ENCODE measurements at regions not wholly inside any gene's neighbourhood (a gene's known extent, or its start where the extent isn't known, plus 50 kb on each side); places are given as distances from the start of the nearest gene placed in this dataset.

DNA sequence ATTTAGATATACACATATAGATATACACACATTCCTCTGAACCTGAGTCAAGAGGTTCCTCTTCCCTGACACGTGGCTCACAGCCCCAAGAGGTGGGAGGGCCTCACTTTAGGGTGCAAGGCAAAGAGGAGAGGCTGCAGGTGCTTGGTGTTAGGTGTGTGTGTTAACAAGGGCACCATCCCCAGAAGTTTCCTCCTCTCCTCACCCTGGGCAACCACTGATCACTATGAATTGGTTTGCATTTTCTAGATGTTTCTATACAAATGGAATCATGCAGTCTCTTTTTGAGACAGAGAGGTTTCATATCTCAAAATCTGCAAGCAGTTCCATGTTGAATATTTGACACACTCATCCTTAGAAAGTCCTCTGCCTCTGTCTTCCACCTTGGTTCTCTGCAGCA, 120.9 kb upstream of the NECTIN1 start:
- Histone ChIP-seq H2BK120ac (ENCODE audit: low read depth, low read length, poor library complexity, severe bottlenecking) (no peak overlapping the region), H2AFZ (ENCODE audit: low read length) (no peak overlapping the region), H2BK15ac (ENCODE audit: low read depth, low read length) (no peak overlapping the region), H3K14ac (ENCODE audit: insufficient read depth, low read length) (no peak overlapping the region), H3K9me3 (ENCODE audit: control insufficient read depth, low read depth, low read length) (no peaks in the 10 kb centered on the region), H3K79me2 (ENCODE audit: insufficient read depth, low read length) (no peaks in the 10 kb centered on the region), H3K79me1 (ENCODE audit: insufficient read depth, low read depth, low read length, poor library complexity, severe bottlenecking) (no peaks in the 10 kb centered on the region), H2BK20ac (ENCODE audit: low read depth, low read length, poor library complexity, severe bottlenecking) (no peak overlapping the region), H4K20me1 (ENCODE audit: control insufficient read depth, insufficient read depth, insufficient read length) (no peaks in the 10 kb centered on the region), H3K27ac (ENCODE audit: insufficient read length, low read depth, low read length) (no peak overlapping the region), H2AK5ac (ENCODE audit: insufficient read length, low read length) (no peak overlapping the region), H2BK5ac (ENCODE audit: insufficient read length, low read length) (no peak overlapping the region), H2BK12ac (ENCODE audit: insufficient read length, low read depth, low read length) (no peak overlapping the region), H3K9ac (ENCODE audit: extremely low read depth, insufficient read length, low read length) (no peak overlapping the region), H3K4me1 (ENCODE audit: insufficient read depth, low read length) (no peaks in the 10 kb centered on the region), H3K18ac (ENCODE audit: insufficient read length, low read depth, low read length) (no peak overlapping the region), H3K23ac (ENCODE audit: insufficient read length, low read depth, low read length) (no peak overlapping the region), H4K8ac (replicated peaks; ENCODE audit: insufficient read length, low read depth, low read length) (no peak overlapping the region), H3K4me2 (ENCODE audit: insufficient read depth, insufficient read length, low read length) (no peak overlapping the region), H3K23me2 (ENCODE audit: insufficient read length, low read depth, low read length, poor library complexity, severe bottlenecking) (no peaks in the 10 kb centered on the region), H3T11ph (ENCODE audit: low read length) (no peak overlapping the region), H3K27me3 (ENCODE audit: insufficient read depth, low read length) (no peaks in the 10 kb centered on the region), H3K4ac (ENCODE audit: low read depth, low read length) (no peak overlapping the region), H4K5ac (ENCODE audit: insufficient read length, low read depth, low read length) (no peak overlapping the region), H4K91ac (ENCODE audit: insufficient read length, low read depth, low read length) (no peak overlapping the region), H3K56ac (ENCODE audit: insufficient read length, low read depth, low read length) (no peak overlapping the region)
- WGBS (ENCODE audit: extremely low coverage, insufficient read length, low lambda C conversion rate): no CpG with 5 or more reads among the region's 1 CpG
- Mint-ChIP-seq H3K27ac (no peak overlapping the region), H3K4me3 (no peak overlapping the region), H3K9me3 (no peaks in the 10 kb centered on the region; a peak in 1 of 5 replicates), H3K27me3 (ENCODE audit: low read depth) (peaks cover 32% of the 10 kb centered on the region), H3K4me1 (peaks cover under 1 to 10% of the 10 kb centered on the region in 2 experiments; a peak in 3 of 4 replicates), H3K36me3 (ENCODE audit: insufficient read depth in 1 of 3, low read depth in 3 of 3) (no peaks in the 10 kb centered on the region)
- no peak for DNase-seq
- TF ChIP-seq, protein P1, sequence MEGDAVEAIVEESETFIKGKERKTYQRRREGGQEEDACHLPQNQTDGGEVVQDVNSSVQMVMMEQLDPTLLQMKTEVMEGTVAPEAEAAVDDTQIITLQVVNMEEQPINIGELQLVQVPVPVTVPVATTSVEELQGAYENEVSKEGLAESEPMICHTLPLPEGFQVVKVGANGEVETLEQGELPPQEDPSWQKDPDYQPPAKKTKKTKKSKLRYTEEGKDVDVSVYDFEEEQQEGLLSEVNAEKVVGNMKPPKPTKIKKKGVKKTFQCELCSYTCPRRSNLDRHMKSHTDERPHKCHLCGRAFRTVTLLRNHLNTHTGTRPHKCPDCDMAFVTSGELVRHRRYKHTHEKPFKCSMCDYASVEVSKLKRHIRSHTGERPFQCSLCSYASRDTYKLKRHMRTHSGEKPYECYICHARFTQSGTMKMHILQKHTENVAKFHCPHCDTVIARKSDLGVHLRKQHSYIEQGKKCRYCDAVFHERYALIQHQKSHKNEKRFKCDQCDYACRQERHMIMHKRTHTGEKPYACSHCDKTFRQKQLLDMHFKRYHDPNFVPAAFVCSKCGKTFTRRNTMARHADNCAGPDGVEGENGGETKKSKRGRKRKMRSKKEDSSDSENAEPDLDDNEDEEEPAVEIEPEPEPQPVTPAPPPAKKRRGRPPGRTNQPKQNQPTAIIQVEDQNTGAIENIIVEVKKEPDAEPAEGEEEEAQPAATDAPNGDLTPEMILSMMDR (conservative IDR thresholded peaks at IDR 0.05): no peak
